ENCODE measurements at regions not wholly inside any gene's neighbourhood (a gene's known extent, or its start where the extent isn't known, plus 50 kb on each side); places are given as distances from the start of the nearest gene placed in this dataset.

- no peak for TF ChIP-seq CTCF (IDR thresholded peaks at IDR 0.05; ENCODE audit: poor library complexity, severe bottlenecking)
- DNase-seq (ENCODE audit: low spot score): no peak
- Histone ChIP-seq H3K4me3 (ENCODE audit: severe bottlenecking) (no peak overlapping the region), H3K27ac (ENCODE audit: poor library complexity, severe bottlenecking) (no peak overlapping the region), H3K36me3 (ENCODE audit: low read depth) (no peaks in the 10 kb centered on the region), H3K9me3 (ENCODE audit: severe bottlenecking) (no peaks in the 10 kb centered on the region), H3K27me3 (ENCODE audit: insufficient read depth, poor library complexity, severe bottlenecking) (no peaks in the 10 kb centered on the region), H3K4me1 (ENCODE audit: insufficient read depth, poor library complexity, severe bottlenecking) (no peaks in the 10 kb centered on the region)
- ATAC-seq (ENCODE audit: low read depth): no peak
Measured at GRCh38 chr6:33904747-33905065, 100.9 kb upstream of the MLN start.

GRCh38 chr6:33904050-33904746, 100.4 kb upstream of the MLN start:
- H3K27ac ChIP-seq (ENCODE audit: poor library complexity, severe bottlenecking): no peak overlapping the region
- H3K27me3 ChIP-seq (ENCODE audit: insufficient read depth, poor library complexity, severe bottlenecking): no peaks in the 10 kb centered on the region
- ATAC-seq (ENCODE audit: low read depth): no peak; the same call in 2 of the 3 replicates
- no peaks in the 10 kb centered on the region for H3K9me3 ChIP-seq (ENCODE audit: severe bottlenecking)
- DNase-seq (ENCODE audit: low spot score): no peak
- no peaks in the 10 kb centered on the region for H3K36me3 ChIP-seq (ENCODE audit: low read depth)
- H3K4me3 ChIP-seq (ENCODE audit: severe bottlenecking): no peak overlapping the region
- no peak for TF ChIP-seq CTCF (IDR thresholded peaks at IDR 0.05; ENCODE audit: poor library complexity, severe bottlenecking)
- H3K4me1 ChIP-seq (ENCODE audit: insufficient read depth, poor library complexity, severe bottlenecking): no peaks in the 10 kb centered on the region

GRCh38 chr6:33903579-33903978, 99.8 kb upstream of the MLN start:
- no peak overlapping the region for H3K4me3 ChIP-seq (ENCODE audit: severe bottlenecking)
- DNase-seq (ENCODE audit: low spot score): no peak
- H3K9me3 ChIP-seq (ENCODE audit: severe bottlenecking): no peaks in the 10 kb centered on the region
- no peak for ATAC-seq (ENCODE audit: low read depth)
- H3K27ac ChIP-seq (ENCODE audit: poor library complexity, severe bottlenecking): no peak overlapping the region
- no peak for TF ChIP-seq CTCF (IDR thresholded peaks at IDR 0.05; ENCODE audit: poor library complexity, severe bottlenecking)
- H3K27me3 ChIP-seq (ENCODE audit: insufficient read depth, poor library complexity, severe bottlenecking): no peaks in the 10 kb centered on the region
- H3K36me3 ChIP-seq (ENCODE audit: low read depth): no peaks in the 10 kb centered on the region
- H3K4me1 ChIP-seq (ENCODE audit: insufficient read depth, poor library complexity, severe bottlenecking): no peaks in the 10 kb centered on the region

- TF ChIP-seq CTCF (IDR thresholded peaks at IDR 0.05; ENCODE audit: poor library complexity, severe bottlenecking): no peak
- no peak overlapping the region for H3K4me3 ChIP-seq (ENCODE audit: severe bottlenecking)
- no peak overlapping the region for H3K27ac ChIP-seq (ENCODE audit: poor library complexity, severe bottlenecking)
- no peak for ATAC-seq (ENCODE audit: low read depth)
- H3K27me3 ChIP-seq (ENCODE audit: insufficient read depth, poor library complexity, severe bottlenecking): no peaks in the 10 kb centered on the region
- H3K36me3 ChIP-seq (ENCODE audit: low read depth): no peaks in the 10 kb centered on the region
- H3K9me3 ChIP-seq (ENCODE audit: severe bottlenecking): no peaks in the 10 kb centered on the region
- no peaks in the 10 kb centered on the region for H3K4me1 ChIP-seq (ENCODE audit: insufficient read depth, poor library complexity, severe bottlenecking)
- no peak for DNase-seq (ENCODE audit: low spot score)
Measured at GRCh38 chr6:33902457-33902853, 98.7 kb upstream of the MLN start.

GRCh38 chr6:33901822-33902456, 98.1 kb upstream of the MLN start:
- TF ChIP-seq CTCF (IDR thresholded peaks at IDR 0.05; ENCODE audit: poor library complexity, severe bottlenecking): no peak
- DNase-seq (ENCODE audit: low spot score) (no peak), ATAC-seq (ENCODE audit: low read depth) (no peak)
- Histone ChIP-seq H3K4me1 (ENCODE audit: insufficient read depth, poor library complexity, severe bottlenecking) (no peaks in the 10 kb centered on the region), H3K27me3 (ENCODE audit: insufficient read depth, poor library complexity, severe bottlenecking) (no peaks in the 10 kb centered on the region), H3K4me3 (ENCODE audit: severe bottlenecking) (no peak overlapping the region), H3K36me3 (ENCODE audit: low read depth) (no peaks in the 10 kb centered on the region), H3K9me3 (ENCODE audit: severe bottlenecking) (no peaks in the 10 kb centered on the region), H3K27ac (ENCODE audit: poor library complexity, severe bottlenecking) (no peak overlapping the region)

All from RWPE2 (cell line).